ENCODE measurements at regions not wholly inside any gene's neighbourhood (a gene's known extent, or its start where the extent isn't known, plus 50 kb on each side); places are given as distances from the start of the nearest gene placed in this dataset.

GRCh38 chr5:173808079-173808808 lies 79.9 kb upstream of the CPEB4 start:
- no peak for DNase-seq

- no peak for DNase-seq
These were observed 79.1 kb upstream of the CPEB4 start for GRCh38 chr5:173809014-173809413.

GRCh38 chr5:173812811-173813550 lies 75.2 kb upstream of the CPEB4 start:
- no peak for DNase-seq

GRCh38 chr5:173814053-173814452 lies 74.1 kb upstream of the CPEB4 start:
- no peak for DNase-seq

- DNase-seq, result no peak
These were observed 72.6 kb upstream of the CPEB4 start for GRCh38 chr5:173815571-173815970.

GRCh38 chr5:173816728-173817127 lies 71.4 kb upstream of the CPEB4 start:
- no peak for DNase-seq

- DNase-seq, result no peak
These were observed 70.6 kb upstream of the CPEB4 start for GRCh38 chr5:173817561-173817960.

GRCh38 chr5:173819521-173819920 lies 68.6 kb upstream of the CPEB4 start:
- no peak for DNase-seq

GRCh38 chr5:173823274-173823644 lies 64.9 kb upstream of the CPEB4 start:
- no peak for DNase-seq

GRCh38 chr5:173823721-173824567 lies 64.2 kb upstream of the CPEB4 start:
- no peak for DNase-seq

- DNase-seq, result no peak
These were observed 62.8 kb upstream of the CPEB4 start for GRCh38 chr5:173825215-173825865.

GRCh38 chr5:173826086-173826427 lies 62.1 kb upstream of the CPEB4 start:
- no peak for DNase-seq

GRCh38 chr5:173826428-173827350 lies 61.5 kb upstream of the CPEB4 start:
- DNase-seq, result no peak

- no peak for DNase-seq
These were observed 59.2 kb upstream of the CPEB4 start for GRCh38 chr5:173828952-173829351.

- DNase-seq, result no peak
These were observed 58.3 kb upstream of the CPEB4 start for GRCh38 chr5:173829826-173830225.

- DNase-seq, result no peak
These were observed 57.7 kb upstream of the CPEB4 start for GRCh38 chr5:173830421-173830820.

- no peak for DNase-seq
These were observed 56.8 kb upstream of the CPEB4 start for GRCh38 chr5:173831196-173831914.

- no peak for DNase-seq
These were observed 55.8 kb upstream of the CPEB4 start for GRCh38 chr5:173832386-173832785.

GRCh38 chr5:173833196-173833985 lies 54.8 kb upstream of the CPEB4 start:
- no peak for DNase-seq

GRCh38 chr5:173834071-173834771 lies 53.9 kb upstream of the CPEB4 start:
- no peak for DNase-seq
